ENCODE measurements at regions not wholly inside any gene's neighbourhood (a gene's known extent, or its start where the extent isn't known, plus 50 kb on each side); places are given as distances from the start of the nearest gene placed in this dataset.

- TF ChIP-seq JUND (IDR thresholded peaks at IDR 0.05; ENCODE audit: low read length) (no peak), SP2 (IDR thresholded peaks at IDR 0.05; ENCODE audit: low read length) (no peak), EP300 (IDR thresholded peaks at IDR 0.05; ENCODE audit: borderline replicate concordance in 1 of 2, low read depth in 2 of 2, low read length in 2 of 2) (no peak), POLR2A (IDR thresholded peaks at IDR 0.05; ENCODE audit: control extremely low read depth in 1 of 2, low read depth in 2 of 2, low read length in 2 of 2) (no peak), CTCF (IDR thresholded peaks at IDR 0.05; ENCODE audit: control extremely low read depth in 1 of 3, insufficient read depth in 1 of 3, low read depth in 1 of 3, low read length in 3 of 3) (no peak), RBBP5 (IDR thresholded peaks at IDR 0.05; ENCODE audit: borderline replicate concordance, low read depth, low read length) (no peak), ZNF274 (IDR thresholded peaks at IDR 0.05; ENCODE audit: borderline replicate concordance, extremely low read depth, low read length) (no peak), KDM4A (IDR thresholded peaks at IDR 0.05; ENCODE audit: low read depth, low read length, severe bottlenecking) (no peak)
Measured at GRCh38 chr18:6570581-6571238, 156.0 kb upstream of the L3MBTL4 start.
